Testis (tissue), 2 donors: ENCODE measurements at regions not wholly inside any gene's neighbourhood (a gene's known extent, or its start where the extent isn't known, plus 50 kb on each side); places are given as distances from the start of the nearest gene placed in this dataset.

Source experiments
- POLR2A ChIP-seq: fragments of 450-650 bp; IDR thresholded peaks from one replicate; pipeline ENCODE4 v1.6.1; 2017; ENCODE audit warnings: antibody characterized with exemption, mild to moderate bottlenecking, moderate library complexity
- TF ChIP-seq, protein P1 (sequence below), 3 experiments: fragments of 450-650 bp in 2 of 3; fragments of 200-600 bp in 1 of 3; sonication (generic) in 1 of 3; IDR thresholded peaks; one replicate each; pipeline ENCODE4 v1.5.1; 2016 to 2019; ENCODE audit warnings: antibody characterized with exemption in 3 of 3, mild to moderate bottlenecking in 2 of 3, moderate library complexity in 1 of 3

DNA sequence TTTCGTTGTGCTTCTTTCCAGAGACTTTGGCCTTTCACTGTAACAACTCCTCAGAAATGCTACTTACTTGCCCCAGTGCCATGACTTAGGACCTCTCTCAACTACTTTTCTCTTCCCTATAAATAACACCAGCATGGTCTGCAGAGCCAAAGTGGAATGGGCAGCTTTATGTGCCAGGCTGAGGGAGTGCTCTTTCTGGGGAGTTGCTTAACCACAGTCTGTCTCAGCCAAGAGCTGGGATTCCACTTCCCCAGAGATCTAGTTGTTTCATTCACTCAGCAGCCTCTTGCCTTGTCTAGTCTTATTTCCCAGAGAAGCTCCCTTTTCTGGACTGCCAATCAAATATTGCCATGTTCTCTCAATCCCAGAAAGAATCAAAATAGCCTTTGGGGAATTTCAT is 912.2 kb downstream of the GRID1 start:
- TF ChIP-seq, protein P1, sequence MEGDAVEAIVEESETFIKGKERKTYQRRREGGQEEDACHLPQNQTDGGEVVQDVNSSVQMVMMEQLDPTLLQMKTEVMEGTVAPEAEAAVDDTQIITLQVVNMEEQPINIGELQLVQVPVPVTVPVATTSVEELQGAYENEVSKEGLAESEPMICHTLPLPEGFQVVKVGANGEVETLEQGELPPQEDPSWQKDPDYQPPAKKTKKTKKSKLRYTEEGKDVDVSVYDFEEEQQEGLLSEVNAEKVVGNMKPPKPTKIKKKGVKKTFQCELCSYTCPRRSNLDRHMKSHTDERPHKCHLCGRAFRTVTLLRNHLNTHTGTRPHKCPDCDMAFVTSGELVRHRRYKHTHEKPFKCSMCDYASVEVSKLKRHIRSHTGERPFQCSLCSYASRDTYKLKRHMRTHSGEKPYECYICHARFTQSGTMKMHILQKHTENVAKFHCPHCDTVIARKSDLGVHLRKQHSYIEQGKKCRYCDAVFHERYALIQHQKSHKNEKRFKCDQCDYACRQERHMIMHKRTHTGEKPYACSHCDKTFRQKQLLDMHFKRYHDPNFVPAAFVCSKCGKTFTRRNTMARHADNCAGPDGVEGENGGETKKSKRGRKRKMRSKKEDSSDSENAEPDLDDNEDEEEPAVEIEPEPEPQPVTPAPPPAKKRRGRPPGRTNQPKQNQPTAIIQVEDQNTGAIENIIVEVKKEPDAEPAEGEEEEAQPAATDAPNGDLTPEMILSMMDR (IDR thresholded peaks at IDR 0.05): no peak
- TF ChIP-seq POLR2A: no peak
